ENCODE measurements at regions not wholly inside any gene's neighbourhood (a gene's known extent, or its start where the extent isn't known, plus 50 kb on each side); places are given as distances from the start of the nearest gene placed in this dataset.

DNA sequence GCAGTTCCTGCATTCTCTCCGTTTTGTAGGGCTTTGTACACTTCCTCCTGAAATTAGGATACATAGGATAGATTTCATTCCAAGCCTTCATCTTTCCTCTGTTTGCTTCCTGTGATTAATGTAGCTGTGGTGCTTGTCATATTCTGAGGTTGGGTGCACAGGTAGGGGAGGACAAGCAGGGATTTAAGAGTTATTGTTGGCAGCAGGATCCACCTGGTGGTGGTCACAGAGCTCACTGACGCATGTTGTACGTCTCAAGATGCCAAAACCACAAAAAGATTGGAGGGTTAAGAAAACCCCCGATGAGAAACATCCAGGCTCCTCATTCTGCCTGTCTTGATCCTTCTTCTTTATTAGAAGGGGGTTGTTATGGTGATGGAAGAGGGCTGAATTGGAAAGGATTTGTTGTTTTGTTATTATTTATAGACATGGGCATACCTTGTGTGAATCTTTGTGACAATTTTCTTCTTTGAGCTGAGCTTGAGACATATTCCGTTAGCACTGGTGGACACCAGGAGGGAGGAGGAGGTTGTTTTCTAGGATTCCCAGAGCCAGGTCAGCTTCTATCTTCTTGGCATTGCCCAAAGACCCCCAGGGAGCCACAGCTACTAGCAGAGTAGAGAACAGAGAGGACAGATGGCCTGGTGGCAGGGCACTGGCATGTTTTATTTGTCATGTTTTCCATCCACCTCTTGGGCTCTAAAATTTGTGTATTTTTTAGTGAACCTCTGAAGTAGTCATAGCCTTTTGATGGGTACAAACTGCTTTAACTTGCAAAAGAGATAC lies 57.7 kb upstream of the LARS2 start:
- no peak for DNase-seq

DNA sequence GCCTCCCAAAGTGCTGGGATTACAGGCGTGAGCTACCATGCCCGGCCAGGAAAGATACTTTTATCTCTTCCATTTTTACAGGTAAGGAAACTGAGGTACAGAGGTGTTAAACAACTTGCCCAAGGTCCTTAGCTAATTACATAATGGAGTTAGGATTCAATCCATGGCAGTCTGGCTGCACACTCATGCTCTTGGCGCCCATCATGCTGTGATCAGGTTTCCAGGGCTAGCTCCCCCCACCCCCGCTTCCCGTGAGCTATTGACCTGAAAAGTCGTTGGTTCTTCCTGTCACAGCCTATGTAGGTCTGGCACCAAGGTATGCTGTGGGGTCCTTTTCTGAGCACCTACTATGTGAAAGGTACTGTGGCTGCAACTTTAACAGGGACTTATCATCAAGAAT lies 55.9 kb upstream of the LARS2 start:
- DNase-seq, result no peak

DNA sequence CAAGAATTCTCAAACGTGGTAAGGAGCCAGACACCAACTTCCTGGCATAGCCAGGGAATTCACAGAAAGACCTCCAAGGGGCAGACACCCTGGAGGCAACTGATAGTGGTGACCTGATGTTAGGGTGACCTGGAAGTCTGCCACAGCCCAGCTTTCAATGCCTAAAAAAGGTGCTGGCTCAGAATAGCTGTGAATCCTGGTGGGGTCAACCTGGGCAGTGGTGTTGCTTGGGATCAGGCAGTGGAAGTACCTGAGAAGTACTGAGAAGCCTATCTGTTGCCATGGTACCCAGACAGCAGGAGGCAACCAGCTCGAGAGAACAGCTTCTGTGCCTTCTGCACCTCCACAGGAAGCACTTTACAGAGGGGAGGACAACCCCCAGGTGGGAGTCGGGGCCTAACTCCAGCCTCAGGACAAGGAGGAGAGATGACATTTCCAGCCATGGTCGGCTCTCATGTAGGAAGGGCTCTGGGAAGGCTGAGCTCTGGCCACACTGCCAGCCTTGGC lies 55.4 kb upstream of the LARS2 start:
- no peak for DNase-seq

DNA sequence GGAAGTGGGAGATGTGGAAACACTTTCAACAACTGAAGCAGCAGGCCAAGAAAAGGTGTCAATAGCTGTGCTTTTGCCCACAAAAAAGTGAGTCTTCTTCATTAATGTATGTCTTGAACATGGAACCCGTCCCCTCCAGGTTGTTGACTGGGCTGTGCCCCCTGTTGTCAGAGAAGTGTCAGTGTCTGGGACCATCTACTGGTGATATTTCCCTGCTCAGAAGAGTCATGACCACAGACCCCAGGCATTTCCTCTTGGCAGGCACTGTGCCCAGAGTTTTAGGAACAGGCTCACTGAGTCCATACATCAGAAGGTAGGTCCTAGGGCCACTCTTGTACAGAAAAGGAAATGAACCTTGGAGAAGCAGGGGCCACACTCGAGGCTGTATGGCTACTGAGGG lies 54.8 kb upstream of the LARS2 start:
- no peak for DNase-seq

DNA sequence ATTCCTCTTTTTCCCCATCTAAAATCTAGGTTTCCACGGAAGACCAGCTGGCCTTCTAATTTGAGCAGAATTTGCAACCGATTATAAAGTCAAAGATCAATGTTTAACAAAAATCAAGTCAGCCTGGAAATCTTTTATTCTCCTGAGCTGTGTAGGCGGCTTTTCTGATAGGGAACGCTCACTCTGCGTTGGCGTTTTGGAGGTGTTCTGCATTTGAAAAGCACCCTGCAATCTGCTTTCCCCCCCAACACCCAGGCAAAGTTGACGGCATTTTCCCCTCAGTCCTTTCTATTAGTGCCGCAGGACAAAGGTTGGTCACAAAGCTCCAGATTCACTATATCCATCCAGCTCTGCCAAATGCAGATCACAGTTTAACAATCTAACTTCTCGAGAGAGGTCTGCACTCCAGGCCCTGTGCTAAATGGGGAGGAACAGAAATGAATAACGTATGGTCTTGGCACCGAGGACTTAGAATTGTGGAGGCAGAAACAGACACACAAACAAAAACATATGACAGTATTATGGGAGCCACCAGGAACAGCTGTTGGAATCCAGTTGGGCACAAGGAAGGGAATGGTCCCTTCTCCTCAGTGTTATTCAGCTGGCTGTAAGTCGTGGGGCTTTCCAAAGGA lies 50.4 kb upstream of the LARS2 start:
- no peak for DNase-seq

All from suppressor macrophage (primary cell).